Fibroblast of villous mesenchyme (primary cell): ENCODE measurements at regions not wholly inside any gene's neighbourhood (a gene's known extent, or its start where the extent isn't known, plus 50 kb on each side); places are given as distances from the start of the nearest gene placed in this dataset.

Experiments
- DNase-seq: peaks from one replicate; pipeline ENCODE4 v3.0.0-alpha.2; 2010; ENCODE audit warnings: low read depth
- H3K4me3 ChIP-seq: 2 replicates; pipeline ENCODE4 v1.5.1; 2011; ENCODE audit warnings: low read depth, mild to moderate bottlenecking, low read length
- CTCF ChIP-seq: IDR thresholded peaks from 2 replicates; pipeline ENCODE4 v1.5.1; 2012; ENCODE audit warnings: low read depth, mild to moderate bottlenecking, low read length; ENCODE audit not compliant: insufficient read depth

DNA sequence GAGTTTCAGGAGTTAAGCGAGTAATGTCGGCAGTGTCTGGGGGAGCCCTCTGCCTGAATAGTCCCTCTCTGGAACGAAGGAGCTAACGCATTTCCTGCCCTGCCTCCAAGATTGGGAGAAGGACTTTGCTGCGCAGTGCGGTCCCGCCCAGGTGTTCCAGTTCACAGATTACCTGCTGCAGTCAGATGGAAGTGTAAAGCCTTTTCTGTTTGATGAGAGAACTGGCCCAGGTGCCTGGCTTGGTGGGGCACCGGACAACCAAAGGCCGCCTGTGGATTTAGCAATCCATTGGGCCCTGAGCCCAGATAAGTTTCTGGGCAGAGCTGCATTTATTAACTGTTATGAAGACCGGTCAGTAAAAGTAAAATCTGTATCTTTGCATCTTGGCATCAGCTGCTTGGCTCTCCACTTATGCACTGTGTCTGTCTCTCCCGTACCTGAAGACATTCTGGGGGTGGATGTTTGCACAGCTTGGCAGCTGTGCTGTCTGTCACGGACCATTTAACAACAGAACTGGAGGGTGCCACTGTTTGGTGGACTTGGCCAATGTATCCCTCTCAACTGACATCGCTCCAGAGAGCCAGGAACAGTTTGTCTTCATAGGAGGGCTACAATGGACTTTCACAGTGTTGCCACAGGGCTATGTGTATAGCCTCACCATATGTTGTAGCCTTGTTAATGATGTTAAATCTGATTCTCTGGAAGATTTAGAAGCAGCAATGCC lies 654.7 kb upstream of the ZWINT start:
- no peak overlapping the region for H3K4me3 ChIP-seq
- no peak for TF ChIP-seq CTCF
- no peak for DNase-seq

DNA sequence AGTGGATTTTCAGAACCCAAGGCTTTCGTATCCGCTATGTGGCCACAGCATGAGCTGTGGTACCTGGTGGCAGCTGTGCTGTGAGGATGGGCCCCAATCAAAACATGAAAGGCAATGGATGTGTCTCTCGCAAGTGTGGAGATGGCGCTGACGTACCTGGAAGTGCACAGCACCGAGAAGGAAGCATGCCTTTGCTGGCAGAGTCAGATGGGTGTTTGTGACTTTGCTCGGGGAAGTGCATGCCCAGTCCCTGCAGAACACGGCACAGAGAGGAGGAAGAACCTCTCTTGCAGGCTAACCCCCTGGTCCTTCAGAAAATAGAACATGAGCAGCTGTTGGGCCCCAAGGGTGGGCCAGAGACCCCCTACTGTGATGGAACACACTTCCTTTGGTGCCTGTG lies 654.1 kb upstream of the ZWINT start:
- TF ChIP-seq CTCF = no peak
- no peak for DNase-seq
- no peak overlapping the region for H3K4me3 ChIP-seq

- no peak for DNase-seq
- no peak overlapping the region for H3K4me3 ChIP-seq
- TF ChIP-seq CTCF = no peak
Observed at GRCh38 chr10:57014758-57015157, 653.7 kb upstream of the ZWINT start.

DNA sequence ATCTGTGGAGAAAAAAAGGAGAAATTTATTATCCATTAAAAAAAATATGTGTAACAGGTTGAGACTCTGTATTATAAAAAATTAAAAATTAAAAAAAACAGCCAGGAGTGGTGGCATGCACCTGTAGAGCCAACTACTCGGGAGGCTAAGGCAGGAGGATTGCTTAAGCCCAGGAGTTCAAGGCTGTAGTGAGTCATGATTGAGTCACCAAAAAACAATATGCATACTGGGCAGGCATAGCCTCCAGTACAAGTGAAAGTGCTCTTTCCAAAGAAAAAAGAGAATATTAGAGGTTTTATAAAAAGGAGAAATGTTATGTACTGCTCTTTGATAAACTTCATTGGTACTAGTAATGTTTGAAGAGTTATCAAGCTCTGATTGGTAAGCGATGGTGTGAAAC lies 647.1 kb upstream of the ZWINT start:
- H3K4me3 ChIP-seq = no peak overlapping the region
- DNase-seq = no peak
- no peak for TF ChIP-seq CTCF

- no peak for DNase-seq
- TF ChIP-seq CTCF = no peak
- no peak overlapping the region for H3K4me3 ChIP-seq
Observed at GRCh38 chr10:56991591-56992069, 630.6 kb upstream of the ZWINT start.

GRCh38 chr10:56975513-56975912 lies 614.5 kb upstream of the ZWINT start:
- no peak overlapping the region for H3K4me3 ChIP-seq
- no peak for TF ChIP-seq CTCF
- no peak for DNase-seq

DNA sequence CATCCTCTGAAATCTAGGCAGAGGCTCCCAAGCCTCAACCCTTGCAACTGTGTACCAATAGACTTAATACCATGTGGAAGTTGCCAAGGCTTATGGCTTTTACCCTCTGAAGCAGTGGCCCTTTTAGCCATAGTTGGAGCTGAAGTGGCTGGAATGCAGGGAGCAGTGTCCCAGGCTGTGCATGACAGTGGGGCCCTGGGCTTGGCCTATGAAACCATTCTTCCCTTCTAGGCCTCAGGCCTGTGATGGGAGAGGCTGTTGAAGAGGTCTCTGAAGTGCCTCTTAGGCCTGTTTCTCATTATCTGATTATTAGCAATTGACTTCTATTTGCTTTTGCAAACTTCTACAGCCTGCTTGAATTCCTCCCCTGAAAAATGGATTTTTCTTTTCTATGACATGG lies 612.7 kb upstream of the ZWINT start:
- DNase-seq = no peak
- no peak overlapping the region for H3K4me3 ChIP-seq
- no peak for TF ChIP-seq CTCF
